ENCODE measurements at regions not wholly inside any gene's neighbourhood (a gene's known extent, or its start where the extent isn't known, plus 50 kb on each side); places are given as distances from the start of the nearest gene placed in this dataset.

- TF ChIP-seq, protein P1, sequence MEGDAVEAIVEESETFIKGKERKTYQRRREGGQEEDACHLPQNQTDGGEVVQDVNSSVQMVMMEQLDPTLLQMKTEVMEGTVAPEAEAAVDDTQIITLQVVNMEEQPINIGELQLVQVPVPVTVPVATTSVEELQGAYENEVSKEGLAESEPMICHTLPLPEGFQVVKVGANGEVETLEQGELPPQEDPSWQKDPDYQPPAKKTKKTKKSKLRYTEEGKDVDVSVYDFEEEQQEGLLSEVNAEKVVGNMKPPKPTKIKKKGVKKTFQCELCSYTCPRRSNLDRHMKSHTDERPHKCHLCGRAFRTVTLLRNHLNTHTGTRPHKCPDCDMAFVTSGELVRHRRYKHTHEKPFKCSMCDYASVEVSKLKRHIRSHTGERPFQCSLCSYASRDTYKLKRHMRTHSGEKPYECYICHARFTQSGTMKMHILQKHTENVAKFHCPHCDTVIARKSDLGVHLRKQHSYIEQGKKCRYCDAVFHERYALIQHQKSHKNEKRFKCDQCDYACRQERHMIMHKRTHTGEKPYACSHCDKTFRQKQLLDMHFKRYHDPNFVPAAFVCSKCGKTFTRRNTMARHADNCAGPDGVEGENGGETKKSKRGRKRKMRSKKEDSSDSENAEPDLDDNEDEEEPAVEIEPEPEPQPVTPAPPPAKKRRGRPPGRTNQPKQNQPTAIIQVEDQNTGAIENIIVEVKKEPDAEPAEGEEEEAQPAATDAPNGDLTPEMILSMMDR (conservative IDR thresholded peaks at IDR 0.05; ENCODE audit: low read length), result no peak
- no peak for TF ChIP-seq EZH2phosphoT487 (IDR thresholded peaks at IDR 0.05; ENCODE audit: borderline replicate concordance)
These were observed 309.1 kb downstream of the MATN1 start for GRCh38 chr1:30414086-30414850.
